VCaP (cell line): ENCODE measurements at regions not wholly inside any gene's neighbourhood (a gene's known extent, or its start where the extent isn't known, plus 50 kb on each side); places are given as distances from the start of the nearest gene placed in this dataset.

Source experiments
- H3K27ac ChIP-seq: fragments of 450-650 bp; 2 replicates; pipeline ENCODE4 v1.5.1; 2017
- CTCF ChIP-seq: fragments of 450-650 bp; conservative IDR thresholded peaks from 2 replicates; pipeline ENCODE4 v1.5.1; 2017; ENCODE audit warnings: mild to moderate bottlenecking, moderate library complexity

DNA sequence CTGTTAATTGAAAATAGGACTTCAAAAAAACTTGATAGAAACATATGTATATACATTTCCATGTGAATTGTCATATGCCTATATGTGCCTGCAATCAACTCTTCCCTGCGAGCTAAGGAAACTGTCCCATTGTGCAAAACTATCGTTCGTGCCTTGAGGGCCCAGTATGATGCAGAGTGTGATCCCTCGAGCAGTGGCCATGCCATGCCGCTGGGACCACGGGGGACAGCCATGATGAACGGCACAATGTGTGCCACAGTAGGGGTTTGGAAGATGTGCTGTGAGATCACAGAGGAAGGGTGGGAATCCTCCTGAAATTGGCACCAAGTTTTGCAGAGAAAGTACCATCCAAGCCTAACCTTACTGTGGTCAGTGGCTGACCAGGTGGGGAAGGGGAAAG lies 118.1 kb upstream of the SOX1 start:
- no peak for TF ChIP-seq CTCF
- H3K27ac ChIP-seq = no peak overlapping the region

DNA sequence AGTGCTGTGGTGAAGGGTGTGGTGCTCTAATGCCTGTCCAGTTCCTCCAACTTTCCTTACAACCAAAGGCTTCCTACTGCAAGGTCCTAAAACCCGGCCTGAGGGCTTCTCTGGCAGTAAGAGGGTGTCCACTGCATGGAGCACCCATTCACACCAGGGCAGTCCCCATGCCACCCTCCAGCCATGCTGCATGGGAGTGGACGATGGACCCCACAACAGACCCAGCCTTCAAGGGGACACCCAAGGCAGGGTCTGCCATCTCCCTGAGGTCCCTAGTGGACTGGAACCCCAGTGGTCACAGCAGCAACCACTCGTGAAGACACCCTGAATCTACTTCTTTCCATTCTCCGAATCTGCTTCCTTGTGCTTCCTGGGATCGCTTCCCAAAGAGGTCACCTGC lies 117.6 kb upstream of the SOX1 start:
- no peak overlapping the region for H3K27ac ChIP-seq
- no peak for TF ChIP-seq CTCF

GRCh38 chr13:111950697-111951096 lies 116.3 kb upstream of the SOX1 start:
- no peak overlapping the region for H3K27ac ChIP-seq
- no peak for TF ChIP-seq CTCF

DNA sequence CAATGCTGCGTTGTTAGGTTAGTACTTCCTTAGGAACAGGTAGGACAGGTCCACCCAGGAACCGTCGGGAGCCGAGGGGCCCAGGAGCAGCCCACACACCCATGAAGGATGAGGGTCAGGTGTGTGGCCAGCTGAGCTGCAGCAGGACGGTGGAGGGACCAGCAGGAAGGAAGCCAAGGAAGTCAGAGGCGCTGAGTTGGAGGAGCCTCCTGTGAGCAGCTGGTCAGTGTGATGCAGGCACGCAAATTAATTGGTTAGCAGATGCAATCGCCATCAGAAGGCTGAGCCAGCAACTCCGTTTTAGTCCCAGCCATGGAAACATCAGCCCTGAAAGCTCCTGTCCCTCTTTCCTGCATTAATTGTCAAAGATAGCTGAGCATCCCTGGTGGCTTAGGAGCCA lies 114.9 kb upstream of the SOX1 start:
- no peak for TF ChIP-seq CTCF
- H3K27ac ChIP-seq = no peak overlapping the region

DNA sequence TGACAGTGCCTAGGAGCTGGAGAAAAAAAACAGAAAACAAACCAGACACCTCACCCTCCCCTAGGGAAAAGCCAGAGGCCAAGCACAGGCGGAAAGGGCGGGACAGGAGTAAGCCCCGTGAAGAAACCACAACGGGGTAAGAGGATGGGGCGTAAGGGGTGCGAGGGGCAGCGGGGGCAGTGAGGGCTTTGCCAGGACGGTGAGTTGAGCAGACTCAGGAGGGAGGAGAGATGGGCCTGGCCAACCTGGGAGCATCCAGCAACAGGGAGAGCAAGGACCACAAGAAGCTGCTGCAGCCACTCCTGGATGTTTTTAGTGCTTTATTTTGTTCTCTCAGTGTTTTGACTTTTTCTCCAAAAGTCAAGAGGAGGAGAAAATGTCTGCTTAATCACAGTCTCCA lies 114.1 kb upstream of the SOX1 start:
- no peak for TF ChIP-seq CTCF
- no peak overlapping the region for H3K27ac ChIP-seq

DNA sequence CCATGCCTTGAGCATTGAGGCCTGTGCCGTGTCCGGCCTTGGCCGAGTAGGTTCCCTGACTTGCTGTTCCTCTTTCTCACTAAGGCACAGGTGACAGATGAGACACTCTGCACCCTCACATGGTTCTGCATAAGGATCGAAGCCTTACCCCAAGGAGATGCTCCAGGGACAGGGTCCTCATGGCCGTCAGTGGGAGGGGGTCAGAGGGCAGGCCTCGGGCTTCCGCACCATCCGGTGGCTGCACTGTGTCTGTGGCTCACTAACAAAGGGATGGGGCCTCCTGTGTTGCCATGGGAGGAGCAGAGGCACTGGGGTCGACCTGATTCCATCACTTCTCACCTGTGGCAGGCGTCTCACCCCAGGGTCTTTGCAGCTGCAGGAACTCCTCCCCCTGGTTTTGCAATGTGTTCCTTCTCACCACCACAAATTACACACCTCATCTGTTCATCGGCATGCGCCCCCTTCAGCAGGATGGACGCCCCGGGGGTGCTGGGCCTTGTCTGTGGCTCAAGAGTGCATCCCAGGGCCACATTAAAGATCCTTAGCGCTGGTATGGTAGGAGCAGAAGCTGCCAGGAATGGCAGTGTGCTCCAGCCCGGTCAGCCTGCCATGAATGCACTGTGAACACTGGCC lies 113.3 kb upstream of the SOX1 start:
- H3K27ac ChIP-seq = no peak overlapping the region
- TF ChIP-seq CTCF = no peak

GRCh38 chr13:111954661-111955411 lies 112.1 kb upstream of the SOX1 start:
- H3K27ac ChIP-seq = no peak overlapping the region
- TF ChIP-seq CTCF = no peak
